NOMO-1 treated with DMSO at 0.1 percent for 48 hours (cell line): ENCODE measurements at regions not wholly inside any gene's neighbourhood (a gene's known extent, or its start where the extent isn't known, plus 50 kb on each side); places are given as distances from the start of the nearest gene placed in this dataset.
"Not testable (repeated sequence)": the region's sequence is repeated elsewhere in the genome, so short reads cannot be mapped to it uniquely, and the experiment has no call there.

Experiments
- DNase-seq: peaks from one replicate; lab custom pipeline; 2025; ENCODE audit not compliant: unreplicated experiment; lab: John Stamatoyannopoulos, UW

DNA sequence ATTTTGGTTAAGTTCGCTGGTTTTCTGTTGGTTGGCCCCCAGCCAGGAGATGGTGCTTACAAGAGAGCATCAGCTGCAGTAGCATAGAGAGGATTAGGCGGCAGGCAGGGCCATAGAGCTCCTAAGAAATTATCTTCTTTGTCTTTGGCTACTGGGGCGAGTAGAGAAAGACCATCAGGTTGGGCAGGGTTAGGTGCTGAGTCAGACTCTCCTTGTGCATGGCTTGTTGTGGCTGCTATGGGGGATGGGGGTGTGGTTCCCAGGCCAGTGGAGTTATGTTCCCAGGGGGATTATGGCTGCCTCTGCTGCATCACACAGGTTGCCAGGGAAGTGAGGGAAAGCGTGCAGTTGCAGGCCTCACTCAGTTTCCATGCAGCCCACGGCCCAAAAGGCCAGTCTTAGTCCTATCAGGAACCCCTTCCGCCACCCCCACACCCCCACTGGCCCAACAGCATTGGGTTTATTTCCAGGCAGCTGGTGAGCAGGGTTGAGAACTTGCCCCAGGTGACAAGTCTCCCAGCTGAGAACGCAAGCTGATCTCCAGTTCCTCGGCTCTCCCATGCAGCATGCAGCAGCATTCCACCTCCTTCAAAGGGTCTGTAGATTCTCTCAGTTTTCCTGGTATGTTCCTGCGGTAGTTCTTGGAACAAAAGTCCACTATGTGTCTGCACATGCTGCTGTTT is 243.7 kb downstream of the UTRN start:
- no peak for DNase-seq

DNA sequence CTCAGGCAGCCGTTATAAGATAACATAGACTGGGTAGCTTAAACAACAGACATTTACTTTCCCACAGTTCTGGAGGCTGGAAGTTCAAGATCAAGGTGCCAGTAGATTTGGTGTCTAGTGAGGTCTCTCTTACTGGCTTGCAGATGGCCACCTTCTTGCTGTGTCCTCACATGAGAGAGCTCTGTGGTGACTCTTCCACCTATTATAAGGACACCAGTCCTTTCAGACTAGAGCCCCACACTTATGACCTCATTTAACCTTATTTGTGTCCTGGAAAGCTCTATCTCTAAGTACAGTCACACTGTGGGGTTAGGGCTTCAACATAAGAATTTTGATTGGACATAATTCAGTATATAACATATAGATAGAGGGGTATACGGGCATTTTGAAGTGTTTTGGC is 245.0 kb downstream of the UTRN start:
- no peak for DNase-seq

DNA sequence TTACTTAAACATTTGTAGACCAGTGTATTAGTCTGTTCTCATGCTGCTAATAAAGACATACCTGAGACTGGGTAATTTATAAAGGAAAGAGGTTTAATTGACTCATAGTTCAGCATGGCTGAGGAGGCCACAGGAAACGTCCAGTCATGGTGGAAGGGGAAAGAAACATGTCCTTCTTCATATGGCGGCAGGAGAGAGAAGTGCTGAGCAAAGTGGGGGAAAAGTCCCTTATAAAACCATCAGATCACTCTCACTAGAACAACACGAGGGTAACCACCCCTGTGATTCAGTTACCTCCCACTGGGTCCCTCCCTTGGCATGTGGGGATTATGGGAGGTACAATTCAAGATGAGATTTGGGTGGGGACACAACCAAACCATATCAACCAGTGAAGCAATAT is 247.1 kb downstream of the UTRN start:
- DNase-seq: not testable (repeated sequence)

DNA sequence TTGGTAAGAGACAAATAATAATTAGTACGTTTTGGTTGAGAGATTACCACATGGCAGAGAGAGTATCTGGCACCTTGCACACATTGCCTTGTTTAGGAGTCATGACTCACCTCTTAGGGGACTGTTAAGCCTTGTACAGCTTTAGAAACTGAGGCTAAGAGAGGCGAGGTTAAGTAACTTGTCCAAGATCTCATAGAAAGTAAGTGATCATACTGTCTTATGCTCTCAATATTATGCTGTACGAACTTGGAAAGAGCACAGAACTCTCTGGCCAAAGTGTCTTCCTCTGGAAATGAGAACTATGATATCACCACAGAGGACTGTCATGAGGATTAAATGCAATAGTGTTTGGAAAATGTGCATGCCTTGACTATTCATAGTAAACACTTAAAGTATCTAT is 249.0 kb downstream of the UTRN start:
- no peak for DNase-seq

DNA sequence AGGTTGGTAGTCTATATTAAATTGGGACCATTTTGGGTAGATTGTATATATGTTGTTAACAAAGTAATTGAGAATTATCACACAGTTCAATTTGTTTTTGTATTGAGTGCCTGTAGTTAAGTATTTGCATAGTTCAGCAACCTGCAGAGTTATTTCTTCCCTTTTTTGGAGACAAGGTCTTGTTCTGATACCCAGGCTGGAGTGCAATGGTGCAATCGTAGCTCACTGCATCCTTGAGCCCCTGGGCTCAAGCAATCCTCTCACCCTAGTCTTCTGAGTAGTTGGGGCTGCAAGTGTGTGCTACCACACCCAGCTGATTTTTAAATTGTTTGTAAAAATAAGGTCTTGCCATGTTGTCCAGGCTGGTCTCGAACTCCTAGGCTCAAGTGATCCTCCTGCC is 250.5 kb downstream of the UTRN start:
- DNase-seq: peak; percentile 36

DNA sequence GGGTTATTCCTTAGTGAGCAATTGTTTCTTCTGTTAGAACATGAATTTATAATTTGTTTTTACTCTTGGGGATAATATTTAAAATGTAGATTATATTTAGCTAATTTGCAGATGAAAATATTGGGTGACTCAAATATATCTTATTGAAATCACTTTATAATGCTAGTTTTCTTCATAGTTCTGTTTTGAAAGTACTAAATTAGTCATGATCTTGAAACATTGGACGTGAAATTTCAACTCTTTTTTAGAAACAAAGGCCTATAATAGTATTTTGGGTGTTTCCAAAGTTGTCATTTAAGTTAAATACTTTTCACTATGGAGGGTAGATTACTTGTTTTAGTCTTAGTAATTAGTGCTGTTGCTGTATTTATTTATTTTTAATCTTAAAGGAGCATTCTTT is 250.9 kb downstream of the UTRN start:
- no peak for DNase-seq

DNA sequence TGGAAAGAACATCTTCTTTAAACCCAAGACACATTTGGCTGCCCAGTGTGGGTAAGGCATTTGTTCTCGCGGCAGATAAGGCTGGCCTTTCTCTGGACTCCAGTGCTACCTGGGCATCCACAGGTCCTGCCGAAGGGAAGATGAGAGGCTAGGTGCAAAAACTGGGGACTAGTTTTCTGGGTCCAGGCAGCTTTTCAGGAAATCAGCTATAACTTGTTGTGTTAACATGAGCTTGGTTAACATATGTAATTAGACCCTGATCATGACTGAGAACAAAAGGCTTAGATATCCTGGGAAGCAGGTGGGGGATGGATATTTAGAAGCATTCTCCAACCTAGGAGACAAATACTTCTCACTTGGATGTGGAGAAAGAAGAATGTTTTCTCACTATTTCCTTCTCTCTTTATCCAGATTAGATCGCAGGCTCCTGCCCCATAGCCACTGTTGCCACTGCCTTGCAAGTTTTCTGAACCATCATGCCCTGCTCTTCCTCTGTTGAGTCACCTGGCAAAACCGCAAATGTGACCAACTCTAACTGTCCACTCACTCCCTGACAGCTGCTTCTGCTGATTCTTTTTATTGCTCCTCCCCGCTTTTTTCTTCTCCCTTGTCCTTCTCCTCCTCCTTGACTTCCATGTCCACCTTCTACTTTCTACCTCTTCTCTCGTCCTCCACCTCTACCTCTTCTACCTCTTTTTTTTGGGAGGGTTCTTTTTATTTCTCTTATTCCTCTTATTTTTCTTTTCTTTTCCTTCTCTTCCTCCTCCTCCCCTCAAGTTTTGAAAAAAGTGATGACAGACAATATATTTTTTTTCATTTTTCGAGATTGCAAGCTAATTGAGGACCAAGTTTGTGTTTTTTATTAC is 258.1 kb downstream of the UTRN start:
- DNase-seq: peak; percentile 86

DNA sequence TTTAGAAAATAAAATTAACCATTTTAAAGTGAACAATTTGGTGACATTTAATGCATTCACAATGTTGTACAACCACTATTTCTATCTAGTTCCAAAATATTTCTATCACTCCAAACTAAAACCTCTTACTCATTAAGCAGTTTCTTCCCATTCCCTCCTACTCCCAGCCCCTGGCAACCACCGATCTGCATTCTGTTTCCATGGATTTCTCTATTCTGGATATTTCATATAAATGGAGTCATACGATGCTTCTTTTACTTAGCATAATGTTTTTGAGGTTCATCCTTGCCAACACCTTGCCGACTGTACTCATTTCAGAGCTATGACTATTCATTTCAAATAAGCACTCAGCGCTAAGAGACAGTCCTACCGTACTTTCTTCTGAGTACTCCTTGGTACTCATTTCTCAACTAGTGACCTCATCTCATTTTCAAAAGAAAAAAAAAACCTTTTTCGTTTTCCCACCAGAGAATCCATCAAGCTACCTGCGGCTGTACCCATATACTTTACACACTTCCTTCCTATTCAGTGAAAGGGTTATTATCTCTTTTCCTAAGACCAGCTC is 259.2 kb downstream of the UTRN start:
- DNase-seq: no peak

DNA sequence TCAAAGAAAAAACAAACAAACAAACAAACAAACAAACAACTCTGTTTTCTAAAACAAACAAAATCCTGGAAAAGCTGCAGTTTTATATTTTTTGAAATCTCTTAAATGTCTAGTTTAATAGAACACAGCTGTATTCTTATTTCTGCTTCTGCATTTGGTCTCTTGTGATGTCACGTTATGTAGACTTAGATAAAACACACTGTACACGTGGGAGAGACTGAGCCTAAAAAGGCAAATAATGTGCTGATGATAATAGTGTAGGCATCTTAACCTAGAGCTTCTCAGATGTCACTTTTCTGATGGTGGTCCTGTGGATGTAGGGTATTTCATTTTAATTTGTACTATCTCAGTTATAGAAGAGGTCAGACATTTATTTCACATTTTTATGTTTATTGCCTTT is 261.7 kb downstream of the UTRN start:
- DNase-seq: no peak

DNA sequence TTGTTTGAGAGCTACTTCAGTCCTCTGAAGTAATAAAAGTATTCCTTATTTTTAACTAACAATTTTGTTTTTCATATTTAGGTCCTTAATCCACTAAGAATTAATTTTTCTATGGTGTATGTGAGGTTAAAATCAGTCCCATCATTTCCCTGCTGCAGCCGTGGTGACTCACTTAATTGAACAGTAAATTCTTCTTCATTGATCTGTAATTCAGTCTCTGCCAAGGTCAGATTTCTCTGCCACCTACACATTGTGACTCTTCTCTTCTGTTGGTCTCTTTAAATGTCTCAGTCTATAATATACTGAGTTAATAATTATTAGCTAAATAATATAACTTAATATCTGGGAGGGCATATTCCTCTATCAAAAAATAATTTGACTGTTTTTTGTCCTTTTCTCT is 262.3 kb downstream of the UTRN start:
- no peak for DNase-seq

DNA sequence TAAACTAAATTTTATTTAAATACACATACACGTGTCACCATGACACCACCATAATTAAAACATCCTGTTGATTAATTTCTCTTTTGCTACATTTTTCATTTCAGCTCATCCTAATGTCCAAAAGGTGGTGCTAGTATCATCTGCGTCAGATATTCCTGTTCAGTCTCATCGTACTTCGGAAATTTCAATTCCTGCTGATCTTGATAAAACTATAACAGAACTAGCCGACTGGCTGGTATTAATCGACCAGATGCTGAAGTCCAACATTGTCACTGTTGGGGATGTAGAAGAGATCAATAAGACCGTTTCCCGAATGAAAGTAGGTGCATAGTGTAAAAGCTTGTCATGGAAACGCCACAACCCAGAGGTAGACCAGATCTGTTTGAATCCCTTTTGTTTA is 263.4 kb downstream of the UTRN start:
- no peak for DNase-seq

DNA sequence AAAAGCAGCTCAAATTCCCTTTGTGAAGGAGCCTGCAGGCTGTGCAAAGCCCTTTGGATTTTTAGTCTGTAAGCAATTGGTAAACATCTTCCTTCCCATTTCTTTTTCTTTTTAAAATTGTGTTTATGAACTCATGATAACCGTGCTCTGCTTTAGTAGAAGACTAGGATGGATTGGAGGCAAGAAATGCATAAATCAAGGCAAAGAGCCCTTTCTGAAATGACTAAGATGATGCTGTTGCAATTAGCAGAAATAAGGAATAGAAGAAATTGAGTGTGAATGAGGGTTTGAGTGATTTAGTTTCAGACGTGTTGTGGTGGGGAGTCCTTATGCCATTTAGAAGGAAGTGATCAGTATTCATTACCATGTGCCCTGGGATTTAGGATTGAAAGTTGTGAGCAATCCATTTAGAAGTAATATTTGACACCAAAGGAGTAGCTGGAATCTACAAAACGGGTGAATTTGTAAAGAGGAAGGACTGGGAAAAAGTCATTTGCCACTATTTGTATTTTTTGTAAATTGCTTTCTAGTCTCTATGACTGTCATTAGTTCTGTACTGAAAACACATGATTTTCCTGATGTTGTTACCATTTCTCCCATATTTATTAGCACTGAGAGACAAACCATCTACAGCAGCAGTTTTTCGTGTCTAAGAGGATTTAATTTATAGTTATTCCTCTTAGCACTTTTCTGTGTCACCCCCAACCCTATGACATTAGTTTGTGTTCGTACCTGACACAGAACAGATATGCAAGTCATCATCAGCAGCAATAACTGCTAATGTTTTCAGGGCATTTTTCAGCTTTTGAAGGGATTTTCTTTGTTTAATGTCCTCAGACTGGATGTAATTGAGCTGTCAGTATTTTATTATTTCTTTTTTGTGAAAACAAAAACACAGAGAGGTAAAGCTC is 265.0 kb downstream of the UTRN start:
- DNase-seq: peak; percentile 43

DNA sequence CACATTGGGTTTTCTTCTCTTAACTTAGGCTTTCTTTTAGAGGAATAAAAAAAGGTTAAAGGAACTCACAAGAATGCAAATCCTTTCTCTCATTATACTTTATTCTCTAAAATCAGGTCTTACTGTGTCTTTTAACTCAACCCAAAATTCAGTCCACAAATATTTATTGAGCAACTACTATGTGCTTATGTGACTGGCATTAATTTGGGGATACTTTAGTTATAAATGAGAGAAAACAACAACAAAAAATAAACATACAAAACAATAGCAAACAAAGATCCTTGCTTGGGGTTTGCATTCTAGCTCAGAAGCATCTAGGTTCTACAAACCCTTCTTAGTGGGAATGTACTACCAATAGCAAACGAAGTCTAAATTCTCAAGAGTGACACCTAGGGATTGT is 266.2 kb downstream of the UTRN start:
- no peak for DNase-seq

DNA sequence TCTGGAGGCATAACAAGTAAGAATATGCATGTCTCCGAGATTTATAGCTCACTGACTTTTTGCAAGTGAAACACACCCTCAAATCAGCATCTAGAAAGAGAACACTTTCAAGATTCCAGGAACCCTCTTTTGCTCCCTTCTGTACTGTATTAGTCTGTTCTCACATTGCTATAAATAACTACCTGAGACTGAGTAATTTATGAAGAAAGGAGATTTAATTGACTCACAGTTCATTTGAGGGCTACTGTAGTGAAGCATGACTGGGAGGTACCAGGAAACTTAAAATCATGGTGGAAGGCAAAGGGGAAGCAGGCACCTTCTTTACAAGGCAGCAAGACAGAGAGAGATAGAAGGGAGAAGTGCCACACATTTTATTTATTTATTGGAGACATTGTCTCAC is 269.9 kb downstream of the UTRN start:
- no peak for DNase-seq

DNA sequence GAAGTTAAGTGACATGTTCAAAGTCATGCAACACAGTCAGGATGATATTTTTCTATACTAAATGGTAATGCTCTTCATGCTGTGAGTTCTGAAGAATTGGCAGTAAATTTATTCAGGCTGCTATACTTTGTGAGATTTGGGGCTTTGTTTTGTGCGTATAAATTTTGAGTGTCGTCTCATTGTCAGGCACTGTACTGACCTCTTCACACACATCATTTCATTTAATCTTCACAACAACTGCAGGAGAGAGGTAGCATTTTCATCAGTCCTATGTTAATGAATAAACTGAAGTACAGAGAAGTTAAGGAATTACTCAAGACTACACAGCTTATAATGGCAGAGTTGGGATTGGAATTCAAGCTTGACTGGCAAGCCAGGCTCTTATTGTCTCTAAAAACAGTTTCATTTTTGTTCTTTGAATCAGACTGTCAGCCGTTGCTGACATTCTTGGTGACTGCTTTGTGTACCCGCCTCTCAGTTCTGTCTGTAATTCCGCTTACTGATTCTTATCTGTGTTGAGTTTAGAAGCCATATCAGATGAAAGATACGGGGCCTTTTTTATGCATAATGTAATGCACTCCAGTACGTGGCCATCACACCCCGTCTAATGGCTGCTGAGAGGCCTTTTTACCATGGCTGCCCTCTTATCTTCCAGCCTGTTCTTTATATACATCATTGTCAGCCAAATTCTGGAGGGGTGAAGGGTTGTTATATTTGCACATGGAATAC is 274.9 kb downstream of the UTRN start:
- no peak for DNase-seq

DNA sequence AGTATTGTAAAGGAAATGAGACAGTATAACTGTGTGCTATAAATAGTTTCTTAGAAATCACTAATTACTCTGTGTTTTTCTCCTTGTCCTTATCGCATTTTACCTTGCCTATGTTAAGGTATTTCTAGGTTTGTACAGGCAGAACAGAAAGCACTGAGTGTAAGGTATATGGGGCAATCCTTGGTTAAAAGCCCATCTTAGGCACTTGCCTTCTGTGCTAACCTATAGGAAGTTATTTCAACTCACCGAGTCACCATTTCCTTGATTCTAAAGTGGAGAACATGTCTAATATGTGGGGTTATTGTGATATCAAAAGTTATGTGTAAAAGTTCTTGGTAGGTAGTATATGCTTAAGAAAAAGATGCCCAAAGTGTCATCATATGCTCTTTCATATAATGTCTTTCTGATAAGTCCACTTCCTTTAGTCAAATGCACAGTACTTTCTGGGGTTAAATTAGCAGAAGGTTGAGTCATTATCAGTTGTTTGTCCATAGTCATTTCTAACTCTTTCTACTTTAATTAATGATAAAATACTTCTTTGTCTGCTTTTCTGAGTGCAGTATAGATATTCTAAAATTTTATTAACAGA is 276.4 kb downstream of the UTRN start:
- no peak for DNase-seq

DNA sequence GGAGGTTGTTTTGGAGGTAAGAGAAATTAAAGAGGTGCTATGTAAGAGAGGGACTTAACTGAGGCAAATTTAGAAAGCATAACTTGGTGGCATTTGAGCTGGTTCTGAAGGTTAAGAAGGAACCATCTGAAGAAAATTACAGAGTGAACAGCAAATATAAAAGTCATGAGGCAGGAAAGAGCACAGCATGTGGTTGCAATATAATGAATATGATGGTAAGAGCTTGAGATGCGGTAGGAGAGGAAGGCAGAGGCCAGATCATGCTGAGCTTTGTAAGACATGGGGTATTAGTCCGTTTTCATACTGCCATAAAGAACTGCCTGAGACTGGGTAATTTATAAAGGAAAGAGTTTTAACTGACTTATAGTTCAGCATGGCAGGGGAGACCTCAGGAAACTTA is 279.1 kb downstream of the UTRN start:
- no peak for DNase-seq

DNA sequence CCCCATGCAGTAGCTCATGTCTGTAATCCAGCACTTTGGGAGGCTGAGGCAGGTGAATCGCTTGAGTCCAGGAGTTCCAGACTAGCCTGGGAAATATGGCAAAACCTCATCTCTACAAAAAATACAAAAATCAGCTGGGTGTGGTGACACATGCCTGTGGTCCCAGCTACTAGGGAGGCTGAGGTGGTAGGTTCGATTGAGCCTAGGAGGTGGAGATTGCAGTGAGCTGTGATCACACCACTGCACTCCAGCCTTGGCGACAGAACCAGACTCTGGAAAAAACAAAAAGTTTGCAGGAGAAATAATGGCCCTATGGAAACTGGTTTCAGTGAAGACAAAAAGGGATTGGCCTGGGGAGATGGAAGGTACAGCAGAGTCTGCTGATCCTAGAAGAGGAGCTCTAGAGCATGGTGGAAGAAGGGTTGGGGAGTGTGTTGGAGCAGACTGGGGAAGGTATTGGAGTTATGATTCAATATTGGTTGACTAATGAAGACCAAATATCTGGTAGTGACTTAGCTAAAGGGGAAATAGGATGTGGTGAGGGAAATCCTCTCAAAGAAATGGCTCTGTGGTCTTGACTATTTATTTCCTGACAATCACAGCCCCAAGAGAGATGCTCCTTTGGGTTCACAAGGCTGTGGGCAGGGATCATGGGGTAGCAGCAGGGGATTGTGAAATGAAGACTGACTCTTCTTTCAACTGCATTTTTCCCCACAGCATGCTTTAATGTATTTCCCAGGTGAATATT is 281.9 kb downstream of the UTRN start:
- DNase-seq: peak; percentile 85

DNA sequence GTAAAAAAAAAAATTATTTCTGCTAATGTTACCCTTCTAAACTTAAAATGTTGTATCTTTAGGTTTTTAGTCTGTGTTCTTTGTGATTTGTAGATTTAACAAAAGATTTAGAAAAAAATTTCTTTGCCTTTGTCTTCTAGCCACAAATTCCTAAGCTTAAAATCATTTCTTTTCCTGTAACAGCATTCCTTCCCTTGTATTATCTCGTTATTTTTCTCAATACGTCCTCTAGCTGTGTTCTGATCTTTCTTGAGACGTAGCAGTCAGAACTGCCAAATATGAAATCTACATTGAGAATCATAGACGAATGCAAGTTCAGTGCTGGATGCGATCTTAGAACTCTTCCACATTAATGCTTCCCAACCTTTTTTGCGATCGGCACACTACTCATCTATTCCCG is 283.1 kb downstream of the UTRN start:
- no peak for DNase-seq

DNA sequence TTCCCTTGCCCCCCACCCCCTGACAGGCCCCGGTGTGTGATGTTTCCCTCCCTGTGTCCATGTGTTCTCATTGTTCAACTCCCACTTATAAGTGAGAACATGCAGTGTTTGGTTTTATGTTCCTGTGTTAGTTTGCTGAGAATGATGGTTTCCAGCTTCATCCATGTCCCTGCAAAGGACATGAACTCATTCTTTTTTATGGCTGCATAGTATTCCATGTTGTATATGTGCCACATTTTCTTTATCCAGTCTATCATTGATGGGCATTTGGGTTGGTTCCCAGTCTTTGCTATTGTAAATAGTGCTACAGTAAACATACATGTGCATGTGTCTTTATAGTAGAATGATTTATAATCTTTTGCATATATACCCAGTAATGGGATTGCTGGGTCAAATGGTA is 287.4 kb downstream of the UTRN start:
- DNase-seq: not testable (repeated sequence)
